SK-N-DZ (cell line): ENCODE measurements at regions not wholly inside any gene's neighbourhood (a gene's known extent, or its start where the extent isn't known, plus 50 kb on each side); places are given as distances from the start of the nearest gene placed in this dataset.
A peak's percentile ranks its signal among the peaks of the same experiment; 100 is the strongest.

Source experiments
- DNase-seq: peaks from one replicate; pipeline ENCODE4 v3.0.0-alpha.2; 2015; ENCODE audit warnings: low spot score

GRCh38 chr6:120254651-120255050, 905.1 kb upstream of the MAN1A1 start:
- DNase-seq, result no peak

GRCh38 chr6:120248451-120248850, 898.9 kb upstream of the MAN1A1 start:
- no peak for DNase-seq

GRCh38 chr6:120237221-120237620, 887.7 kb upstream of the MAN1A1 start:
- DNase-seq, result no peak

- no peak for DNase-seq
These were observed 880.4 kb upstream of the MAN1A1 start for GRCh38 chr6:120230008-120230407.

GRCh38 chr6:120228297-120228696, 878.7 kb upstream of the MAN1A1 start:
- DNase-seq, result no peak

- DNase-seq, result no peak
These were observed 869.8 kb upstream of the MAN1A1 start for GRCh38 chr6:120219339-120219738.

- no peak for DNase-seq
These were observed 864.5 kb upstream of the MAN1A1 start for GRCh38 chr6:120214088-120214499.

- DNase-seq, result no peak
These were observed 862.6 kb upstream of the MAN1A1 start for GRCh38 chr6:120211955-120212792.

GRCh38 chr6:120202878-120203277, 853.3 kb upstream of the MAN1A1 start:
- no peak for DNase-seq

GRCh38 chr6:120200853-120201252, 851.3 kb upstream of the MAN1A1 start:
- no peak for DNase-seq

GRCh38 chr6:120198033-120198432, 848.5 kb upstream of the MAN1A1 start:
- DNase-seq, result peak; percentile 4

- DNase-seq, result no peak
These were observed 836.5 kb upstream of the MAN1A1 start for GRCh38 chr6:120186080-120186479.

GRCh38 chr6:120173250-120173649, 823.7 kb upstream of the MAN1A1 start:
- no peak for DNase-seq

- DNase-seq, result no peak
These were observed 815.0 kb upstream of the MAN1A1 start for GRCh38 chr6:120164531-120164930.

GRCh38 chr6:120157873-120158272, 808.3 kb upstream of the MAN1A1 start:
- DNase-seq, result no peak

GRCh38 chr6:120147071-120147871, 797.7 kb upstream of the MAN1A1 start:
- DNase-seq, result no peak

- no peak for DNase-seq
These were observed 792.0 kb upstream of the MAN1A1 start for GRCh38 chr6:120141601-120142000.

- no peak for DNase-seq
These were observed 787.9 kb upstream of the MAN1A1 start for GRCh38 chr6:120137492-120137891.

- DNase-seq, result no peak
These were observed 779.7 kb upstream of the MAN1A1 start for GRCh38 chr6:120129228-120129627.

GRCh38 chr6:120122401-120122800, 772.8 kb upstream of the MAN1A1 start:
- DNase-seq, result no peak

GRCh38 chr6:120116343-120116742, 766.8 kb upstream of the MAN1A1 start:
- DNase-seq, result no peak

GRCh38 chr6:120112980-120113379, 763.4 kb upstream of the MAN1A1 start:
- no peak for DNase-seq

- DNase-seq, result no peak
These were observed 761.4 kb upstream of the MAN1A1 start for GRCh38 chr6:120111001-120111400.
